ENCODE measurements at regions not wholly inside any gene's neighbourhood (a gene's known extent, or its start where the extent isn't known, plus 50 kb on each side); places are given as distances from the start of the nearest gene placed in this dataset.

GRCh38 chr2:20879221-20879620 lies 56.3 kb upstream of the LDAH start:
- WGBS (ENCODE audit: insufficient coverage): 87% methylated on average over 5 of the region's 5 CpGs
- no peaks in the 10 kb centered on the region for H3K9me3 ChIP-seq (ENCODE audit: control insufficient read depth, insufficient read depth, low read length)
- no peak overlapping the region for H3K27ac ChIP-seq (ENCODE audit: low read depth, low read length)
- DNase-seq (ENCODE audit: low read depth in 4 of 6, low spot score in 6 of 6): no peak
- H3K4me3 ChIP-seq (ENCODE audit: low read depth, low read length): no peak overlapping the region
- no peaks in the 10 kb centered on the region for H3K36me3 ChIP-seq (ENCODE audit: control insufficient read depth, insufficient read depth, low read length)
- H3K27me3 ChIP-seq (ENCODE audit: control insufficient read depth, insufficient read depth, low read length): no peaks in the 10 kb centered on the region
- H3K4me1 ChIP-seq (ENCODE audit: control insufficient read depth, insufficient read depth, low read length): no peaks in the 10 kb centered on the region

DNA sequence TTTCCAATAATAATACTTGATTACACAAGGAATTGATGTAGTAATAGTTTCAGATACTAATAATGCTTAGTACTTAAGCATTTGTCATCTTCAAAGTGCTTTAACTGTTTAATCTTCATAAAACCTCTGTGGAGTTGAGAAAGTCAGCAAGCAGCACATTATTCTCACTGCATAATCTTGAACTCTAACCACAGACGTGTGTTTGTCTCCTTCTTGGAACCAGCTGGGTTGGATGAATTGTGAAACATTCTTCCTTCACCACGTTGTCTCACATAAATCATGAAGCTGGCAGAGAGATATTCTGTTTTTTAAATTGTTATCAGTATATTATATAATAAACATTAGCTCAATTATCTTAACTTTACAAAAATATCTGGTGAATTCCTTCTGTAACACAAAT lies 55.1 kb upstream of the LDAH start:
- Histone ChIP-seq H3K4me1 (ENCODE audit: control insufficient read depth, insufficient read depth, low read length) (no peaks in the 10 kb centered on the region), H3K9me3 (ENCODE audit: control insufficient read depth, insufficient read depth, low read length) (no peaks in the 10 kb centered on the region), H3K36me3 (ENCODE audit: control insufficient read depth, insufficient read depth, low read length) (no peaks in the 10 kb centered on the region), H3K27me3 (ENCODE audit: control insufficient read depth, insufficient read depth, low read length) (no peaks in the 10 kb centered on the region), H3K27ac (ENCODE audit: low read depth, low read length) (no peak overlapping the region), H3K4me3 (ENCODE audit: low read depth, low read length) (no peak overlapping the region)
- no peak for DNase-seq (ENCODE audit: low read depth in 4 of 6, low spot score in 6 of 6)
- WGBS (ENCODE audit: insufficient coverage): no CpG with 5 or more reads among the region's 2 CpGs
